ENCODE measurements at regions not wholly inside any gene's neighbourhood (a gene's known extent, or its start where the extent isn't known, plus 50 kb on each side); places are given as distances from the start of the nearest gene placed in this dataset.

- no peak overlapping the region for H3K4me3 ChIP-seq (ENCODE audit: low read depth, low read length)
- no peak for TF ChIP-seq CTCF (IDR thresholded peaks at IDR 0.05; ENCODE audit: low read depth, low read length, missing control alignments)
- no peak for DNase-seq (ENCODE audit: low read depth)
Measured at GRCh38 chr9:86512929-86513328, 158.7 kb upstream of the TUT7 start.

GRCh38 chr9:86511614-86512360 lies 157.6 kb upstream of the TUT7 start:
- no peak for DNase-seq (ENCODE audit: low read depth)
- TF ChIP-seq CTCF (IDR thresholded peaks at IDR 0.05; ENCODE audit: low read depth, low read length, missing control alignments), result no peak
- no peak overlapping the region for H3K4me3 ChIP-seq (ENCODE audit: low read depth, low read length)

- TF ChIP-seq CTCF (IDR thresholded peaks at IDR 0.05; ENCODE audit: low read depth, low read length, missing control alignments), result no peak
- DNase-seq (ENCODE audit: low read depth), result no peak
- no peak overlapping the region for H3K4me3 ChIP-seq (ENCODE audit: low read depth, low read length)
Measured at GRCh38 chr9:86508208-86508903, 154.1 kb upstream of the TUT7 start.

GRCh38 chr9:86507212-86507630 lies 153.0 kb upstream of the TUT7 start:
- H3K4me3 ChIP-seq (ENCODE audit: low read depth, low read length), result no peak overlapping the region
- TF ChIP-seq CTCF (IDR thresholded peaks at IDR 0.05; ENCODE audit: low read depth, low read length, missing control alignments), result no peak
- DNase-seq (ENCODE audit: low read depth), result no peak

- no peak overlapping the region for H3K4me3 ChIP-seq (ENCODE audit: low read depth, low read length)
- no peak for TF ChIP-seq CTCF (IDR thresholded peaks at IDR 0.05; ENCODE audit: low read depth, low read length, missing control alignments)
Measured at GRCh38 chr9:86503942-86504341, 149.7 kb upstream of the TUT7 start.

GRCh38 chr9:86503314-86503713 lies 149.1 kb upstream of the TUT7 start:
- H3K4me3 ChIP-seq (ENCODE audit: low read depth, low read length), result no peak overlapping the region
- DNase-seq (ENCODE audit: low read depth), result no peak

More at GRCh38 chr9:86503942-86504341, 149.7 kb upstream of the TUT7 start:
- DNase-seq (ENCODE audit: low read depth), result no peak

More at GRCh38 chr9:86503314-86503713, 149.1 kb upstream of the TUT7 start:
- no peak for TF ChIP-seq CTCF (IDR thresholded peaks at IDR 0.05; ENCODE audit: low read depth, low read length, missing control alignments)
